T-cell (primary cell): ENCODE measurements at regions not wholly inside any gene's neighbourhood (a gene's known extent, or its start where the extent isn't known, plus 50 kb on each side); places are given as distances from the start of the nearest gene placed in this dataset.
"Not testable (repeated sequence)": the region's sequence is repeated elsewhere in the genome, so short reads cannot be mapped to it uniquely, and the experiment has no call there.

Experiments used
- ATAC-seq, 4 experiments: fragments of 200-7000 bp in 3 of 4; fragments of 150-1000 bp in 1 of 4; cut with Tn5 transposase; replicated peaks in 1 of 4; 1 replicate in 3 of 4; 2 replicates in 1 of 4; pipeline ENCODE4 v1.10.0; 2021; ENCODE audit warnings: moderate library complexity in 3 of 4, mild to moderate bottlenecking in 2 of 4, moderate number of reproducible peaks in 1 of 4
- CTCF ChIA-PET, 2 donors: fragments of 300-600 bp; sonication (Branson Sonifier 250); formaldehyde crosslinking; loops; one replicate each; lab custom pipeline; 2022; ENCODE audit warnings: antibody characterized with exemption in 2 of 2; lab: Charles Lee
- POLR2A ChIA-PET, 2 donors: fragments of 300-600 bp; sonication (Branson Sonifier 250); formaldehyde crosslinking; loops; one replicate each; lab custom pipeline; 2022; ENCODE audit warnings: antibody characterized with exemption in 2 of 2; lab: Charles Lee
- DNase-seq, 35 experiments: peaks; one replicate each; pipeline versions ENCODE4 v3.0.0 to v3.0.0-alpha.2; 2013 to 2023
- H3K27ac ChIP-seq: one replicate; pipeline ENCODE4 v1.5.1; 2013; ENCODE audit warnings: low read length
- H3K27me3 ChIP-seq, 2 experiments: replicated peaks in 1 of 2; 1 replicate in 1 of 2; 2 replicates in 1 of 2; pipeline versions ENCODE4 v1.6.1 to v1.7.0; 2013; ENCODE audit warnings: low read length in 1 of 2, mixed read lengths in 1 of 2; ENCODE audit not compliant: control insufficient read depth in 2 of 2, insufficient read depth in 2 of 2; ENCODE audit errors: extremely low read depth in 1 of 2
- H3K36me3 ChIP-seq, 2 donors: 1 replicate in 1 of 2; 2 replicates in 1 of 2; pipeline versions ENCODE4 v1.6.1 to v1.7.0; 2013; ENCODE audit warnings: low read length in 1 of 2; ENCODE audit not compliant: control insufficient read depth in 2 of 2, insufficient read depth in 1 of 2; ENCODE audit errors: extremely low read depth in 1 of 2
- H3K4me1 ChIP-seq, 2 experiments: 1 replicate in 1 of 2; 2 replicates in 1 of 2; pipeline versions ENCODE4 v1.6.1 to v1.7.0; 2013; ENCODE audit warnings: low read length in 2 of 2, mixed read lengths in 1 of 2; ENCODE audit not compliant: insufficient read depth in 2 of 2, control insufficient read depth in 1 of 2; ENCODE audit errors: extremely low read depth in 1 of 2
- H3K4me3 ChIP-seq, 2 donors: 1 replicate in 1 of 2; 2 replicates in 1 of 2; pipeline versions ENCODE4 v1.5.1 to v1.7.0; 2013; ENCODE audit warnings: mild to moderate bottlenecking in 2 of 2, low read length in 1 of 2, moderate library complexity in 1 of 2; ENCODE audit not compliant: control insufficient read depth in 1 of 2; ENCODE audit errors: extremely low read depth in 1 of 2
- H3K9me3 ChIP-seq: 2 replicates; pipeline ENCODE4 v1.7.0; 2013
- H3K27ac Mint-ChIP-seq, 2 donors: one replicate each; pipeline ENCODE4 v1.8.0; 2020 to 2021; ENCODE audit warnings: mild to moderate bottlenecking in 2 of 2, mixed read lengths in 2 of 2
- H3K27me3 Mint-ChIP-seq, 2 donors: one replicate each; pipeline ENCODE4 v1.8.0; 2021 to 2022; ENCODE audit warnings: mixed read lengths in 2 of 2
- H3K36me3 Mint-ChIP-seq: one replicate; pipeline ENCODE4 v1.8.0; 2021; ENCODE audit warnings: mixed read lengths
- H3K4me1 Mint-ChIP-seq, 3 donors: one replicate each; pipeline ENCODE4 v1.8.0; 2020 to 2022; ENCODE audit warnings: mixed read lengths in 3 of 3, mild to moderate bottlenecking in 1 of 3
- H3K4me3 Mint-ChIP-seq, 3 donors: one replicate each; pipeline ENCODE4 v1.8.0; 2020 to 2022; ENCODE audit warnings: mild to moderate bottlenecking in 3 of 3, mixed read lengths in 3 of 3, moderate library complexity in 3 of 3
- H3K9me3 Mint-ChIP-seq, 3 donors: one replicate each; pipeline ENCODE4 v1.8.0; 2020 to 2022; ENCODE audit warnings: mixed read lengths in 3 of 3
- WGBS: methylation state at CpG from one replicate; pipeline ENCODE4 v1.1.5; 2013; ENCODE audit warnings: missing lambda C conversion rate; ENCODE audit not compliant: insufficient coverage; 5-methylcytosine and 5-hydroxymethylcytosine counted together

GRCh38 chr1:184820218-184820750 is 65.6 kb upstream of the EDEM3 start:
- no peaks in the 10 kb centered on the region for H3K9me3 ChIP-seq
- WGBS, result 52% methylated on average over 2 of the region's 7 CpGs
- Mint-ChIP-seq H3K27me3 (no peaks in the 10 kb centered on the region), H3K4me3 (no peak overlapping the region), H3K27ac (peak overlapping the region in 1 of 2 donors; percentile 45), H3K4me1 (peaks cover 0 to 5% (median 0%) of the 10 kb centered on the region in 3 donors), H3K36me3 (peaks cover 60% of the 10 kb centered on the region), H3K9me3 (peaks cover 0 to 3% (median 0%) of the 10 kb centered on the region in 3 donors)
- H3K27ac ChIP-seq, result no peak overlapping the region
- ChIA-PET POLR2A (no interaction called here), CTCF (no interaction called here)
- H3K4me3 ChIP-seq, result no peak overlapping the region
- ATAC-seq (no peak), DNase-seq (no peak)
- no peaks in the 10 kb centered on the region for H3K4me1 ChIP-seq
- H3K36me3 ChIP-seq, result peaks cover 3 to 41% of the 10 kb centered on the region in 2 donors
- no peaks in the 10 kb centered on the region for H3K27me3 ChIP-seq

- H3K4me3 Mint-ChIP-seq, result no peak overlapping the region
- H3K9me3 ChIP-seq, result no peaks in the 10 kb centered on the region
- CTCF ChIA-PET, result interaction anchor here in 1 of 2 donors (1.0 kb wide), 1 partner anchor 10 kb away, joined by 5 read pairs; no protein-coding TSS in a partner anchor
- no peaks in the 10 kb centered on the region for H3K27me3 Mint-ChIP-seq
- DNase-seq (no peak), ATAC-seq (no peak)
- no peaks in the 10 kb centered on the region for H3K4me1 ChIP-seq
- H3K27ac Mint-ChIP-seq, result no peak overlapping the region
- no peak overlapping the region for H3K4me3 ChIP-seq
- H3K9me3 Mint-ChIP-seq, result peaks cover 0 to 3% (median 0%) of the 10 kb centered on the region in 3 donors
- POLR2A ChIA-PET, result no interaction called here
- peaks cover 59% of the 10 kb centered on the region for H3K36me3 Mint-ChIP-seq
- H3K4me1 Mint-ChIP-seq, result peaks cover 0 to 5% (median 0%) of the 10 kb centered on the region in 3 donors
- no peaks in the 10 kb centered on the region for H3K27me3 ChIP-seq
- no peak overlapping the region for H3K27ac ChIP-seq
- peaks cover 3 to 43% of the 10 kb centered on the region in 2 donors for H3K36me3 ChIP-seq
- WGBS, result 100% methylated on average over 6 of the region's 7 CpGs
These were observed 64.0 kb upstream of the EDEM3 start for GRCh38 chr1:184818646-184819045.

- H3K4me3 Mint-ChIP-seq, POLR2A ChIA-PET, H3K27me3 Mint-ChIP-seq, H3K9me3 ChIP-seq, CTCF ChIA-PET, H3K27ac ChIP-seq, H3K27ac Mint-ChIP-seq, DNase-seq, H3K4me1 Mint-ChIP-seq, H3K9me3 Mint-ChIP-seq, H3K4me3 ChIP-seq, H3K4me1 ChIP-seq, H3K27me3 ChIP-seq, ATAC-seq: not testable (repeated sequence)
- H3K36me3 Mint-ChIP-seq, result peaks cover 45% of the 10 kb centered on the region
- peaks cover 0 to 31% of the 10 kb centered on the region in 2 donors for H3K36me3 ChIP-seq
- WGBS, result no CpG with 5 or more reads among the region's 2 CpGs
These were observed 62.3 kb upstream of the EDEM3 start for GRCh38 chr1:184817003-184817402.

- no peaks in the 10 kb centered on the region for H3K4me1 Mint-ChIP-seq
- peaks cover 0 to 15% of the 10 kb centered on the region in 2 donors for H3K36me3 ChIP-seq
- peaks cover 0 to 3% (median 0%) of the 10 kb centered on the region in 3 donors for H3K9me3 Mint-ChIP-seq
- H3K27me3 ChIP-seq, result no peaks in the 10 kb centered on the region
- H3K36me3 Mint-ChIP-seq, result peaks cover 23% of the 10 kb centered on the region
- DNase-seq, result no peak
- POLR2A ChIA-PET, result interaction anchor here in 1 of 2 donors (0.7 to 1.0 kb wide), 2 partner anchors 30 to 157 kb away, joined by 3 to 4 read pairs; no protein-coding TSS in a partner anchor
- no peaks in the 10 kb centered on the region for H3K9me3 ChIP-seq
- H3K27me3 Mint-ChIP-seq, result no peaks in the 10 kb centered on the region
- H3K4me3 Mint-ChIP-seq, result no peak overlapping the region
- CTCF ChIA-PET, result interaction anchor here (1.6 to 2.1 kb wide), 2 partner anchors 8 kb away, joined by 4 to 8 read pairs; no protein-coding TSS in a partner anchor
- ATAC-seq, result no peak
- 100% methylated on average over 1 of the region's 2 CpGs for WGBS
- no peaks in the 10 kb centered on the region for H3K4me1 ChIP-seq
- no peak overlapping the region for H3K27ac Mint-ChIP-seq
- no peak overlapping the region for H3K4me3 ChIP-seq
- no peak overlapping the region for H3K27ac ChIP-seq
These were observed 59.0 kb upstream of the EDEM3 start for GRCh38 chr1:184813528-184814089.

GRCh38 chr1:184811439-184812111 is 56.9 kb upstream of the EDEM3 start:
- H3K9me3 Mint-ChIP-seq, result no peaks in the 10 kb centered on the region
- H3K27me3 ChIP-seq, result no peaks in the 10 kb centered on the region
- WGBS, result 99% methylated on average over 14 of the region's 19 CpGs
- no peaks in the 10 kb centered on the region for H3K27me3 Mint-ChIP-seq
- POLR2A ChIA-PET, result no interaction called here
- no peak for DNase-seq
- H3K4me1 ChIP-seq, result no peaks in the 10 kb centered on the region
- no peak overlapping the region for H3K27ac Mint-ChIP-seq
- no peaks in the 10 kb centered on the region for H3K4me1 Mint-ChIP-seq
- no peak overlapping the region for H3K27ac ChIP-seq
- H3K36me3 ChIP-seq, result peaks cover 0 to 10% of the 10 kb centered on the region in 2 donors
- no peak for ATAC-seq
- no peaks in the 10 kb centered on the region for H3K9me3 ChIP-seq
- H3K36me3 Mint-ChIP-seq, result peaks cover 5% of the 10 kb centered on the region
- H3K4me3 ChIP-seq, result no peak overlapping the region
- CTCF ChIA-PET, result interaction anchor here in 1 of 2 donors (0.7 to 1.4 kb wide), 3 partner anchors 13 to 175 kb away, joined by 3 to 5 read pairs (median 3); no protein-coding TSS in a partner anchor
- H3K4me3 Mint-ChIP-seq, result no peak overlapping the region

GRCh38 chr1:184810735-184811343 is 56.2 kb upstream of the EDEM3 start:
- H3K4me3 Mint-ChIP-seq, result no peak overlapping the region
- POLR2A ChIA-PET, result no interaction called here
- CTCF ChIA-PET, result interaction anchor here in 1 of 2 donors (1.4 kb wide), 1 partner anchor 171 kb away, joined by 5 read pairs; no protein-coding TSS in a partner anchor

More at GRCh38 chr1:184810735-184811343, 56.2 kb upstream of the EDEM3 start:
- Mint-ChIP-seq H3K4me1 (peaks cover under 1% of the 10 kb centered on the region in 3 donors), H3K27ac (no peak overlapping the region), H3K9me3 (no peaks in the 10 kb centered on the region), H3K36me3 (peaks cover 2% of the 10 kb centered on the region), H3K27me3 (no peaks in the 10 kb centered on the region)
- H3K36me3 ChIP-seq, result peaks cover 0 to 10% of the 10 kb centered on the region in 2 donors
- 91% methylated on average over 11 of the region's 11 CpGs for WGBS
- DNase-seq (no peak), ATAC-seq (no peak)
- H3K27me3 ChIP-seq, result no peaks in the 10 kb centered on the region
- H3K4me1 ChIP-seq, result peaks cover under 1% of the 10 kb centered on the region in 2 experiments
- H3K4me3 ChIP-seq, result no peak overlapping the region
- H3K27ac ChIP-seq, result no peak overlapping the region
- no peaks in the 10 kb centered on the region for H3K9me3 ChIP-seq
